ENCODE measurements at regions not wholly inside any gene's neighbourhood (a gene's known extent, or its start where the extent isn't known, plus 50 kb on each side); places are given as distances from the start of the nearest gene placed in this dataset.

DNA sequence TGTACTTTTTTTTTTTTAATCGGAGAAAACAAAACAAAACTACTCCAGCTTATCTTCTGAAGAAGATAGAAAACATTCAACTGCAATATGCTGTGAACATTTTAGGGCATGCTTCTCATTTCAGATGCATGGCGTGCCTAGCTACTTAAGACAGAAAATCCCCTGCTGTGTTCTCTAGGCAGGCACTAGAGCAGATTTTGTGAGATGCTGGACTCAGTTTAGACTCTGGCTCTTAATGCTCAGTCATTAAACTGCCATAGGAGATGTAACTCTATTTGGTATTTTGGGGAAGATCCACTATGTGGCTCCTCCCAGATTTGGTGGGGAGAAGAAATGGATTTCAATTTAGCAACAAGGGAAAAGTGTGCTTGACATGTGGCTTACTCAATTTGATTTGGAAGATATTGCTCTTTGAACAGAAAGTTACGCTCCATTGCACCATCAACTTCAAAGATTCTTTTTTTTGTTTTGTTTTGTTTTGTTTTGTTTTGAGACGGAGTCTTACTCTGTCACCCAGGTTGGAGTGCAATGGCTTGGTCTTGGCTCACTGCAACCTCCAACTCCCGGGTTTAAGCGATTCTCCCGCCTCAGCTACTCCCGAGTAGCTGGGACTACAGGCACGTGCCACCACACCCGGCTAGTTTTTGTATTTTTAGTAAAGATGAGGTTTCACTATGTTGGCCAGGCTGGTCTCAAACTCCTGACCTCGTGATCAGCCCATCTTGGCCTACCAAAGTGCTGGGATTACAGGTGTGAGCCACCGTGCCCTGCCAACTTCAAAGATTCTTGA lies 62.0 kb upstream of the LEKR1 start:
- TF ChIP-seq POLR2A (IDR thresholded peaks at IDR 0.05; ENCODE audit: low read depth, low read length) (no peak), POLR2AphosphoS5 (IDR thresholded peaks at IDR 0.05; ENCODE audit: low read depth, low read length) (no peak)

All from GM12892 (cell line).